ENCODE measurements at regions not wholly inside any gene's neighbourhood (a gene's known extent, or its start where the extent isn't known, plus 50 kb on each side); places are given as distances from the start of the nearest gene placed in this dataset.
"Not testable (repeated sequence)": the region's sequence is repeated elsewhere in the genome, so short reads cannot be mapped to it uniquely, and the experiment has no call there.

GRCh38 chr1:120238867-120239266 lies 62.5 kb upstream of the SEC22B start:
- DNase-seq (ENCODE audit: low read depth in 2 of 2), result not testable (repeated sequence)

GRCh38 chr1:120233661-120234018 lies 57.3 kb upstream of the SEC22B start:
- not testable (repeated sequence) for DNase-seq (ENCODE audit: low read depth in 2 of 2)

- DNase-seq (ENCODE audit: low read depth in 2 of 2), result not testable (repeated sequence)
Observed at GRCh38 chr1:120232834-120233660, 56.7 kb upstream of the SEC22B start.

- not testable (repeated sequence) for DNase-seq (ENCODE audit: low read depth in 2 of 2)
Observed at GRCh38 chr1:120229835-120230234, 53.5 kb upstream of the SEC22B start.
